ENCODE measurements at regions not wholly inside any gene's neighbourhood (a gene's known extent, or its start where the extent isn't known, plus 50 kb on each side); places are given as distances from the start of the nearest gene placed in this dataset.

GRCh38 chr6:92380803-92381601, 1038.4 kb downstream of the EPHA7 start:
- H3K4me1 Mint-ChIP-seq = no peaks in the 10 kb centered on the region
- H3K27ac Mint-ChIP-seq = no peak overlapping the region
- no peaks in the 10 kb centered on the region for H3K36me3 Mint-ChIP-seq (ENCODE audit: low read depth)
- H3K4me3 Mint-ChIP-seq = no peak overlapping the region
- H3K9me3 Mint-ChIP-seq = no peaks in the 10 kb centered on the region
- TF ChIP-seq, protein P1, sequence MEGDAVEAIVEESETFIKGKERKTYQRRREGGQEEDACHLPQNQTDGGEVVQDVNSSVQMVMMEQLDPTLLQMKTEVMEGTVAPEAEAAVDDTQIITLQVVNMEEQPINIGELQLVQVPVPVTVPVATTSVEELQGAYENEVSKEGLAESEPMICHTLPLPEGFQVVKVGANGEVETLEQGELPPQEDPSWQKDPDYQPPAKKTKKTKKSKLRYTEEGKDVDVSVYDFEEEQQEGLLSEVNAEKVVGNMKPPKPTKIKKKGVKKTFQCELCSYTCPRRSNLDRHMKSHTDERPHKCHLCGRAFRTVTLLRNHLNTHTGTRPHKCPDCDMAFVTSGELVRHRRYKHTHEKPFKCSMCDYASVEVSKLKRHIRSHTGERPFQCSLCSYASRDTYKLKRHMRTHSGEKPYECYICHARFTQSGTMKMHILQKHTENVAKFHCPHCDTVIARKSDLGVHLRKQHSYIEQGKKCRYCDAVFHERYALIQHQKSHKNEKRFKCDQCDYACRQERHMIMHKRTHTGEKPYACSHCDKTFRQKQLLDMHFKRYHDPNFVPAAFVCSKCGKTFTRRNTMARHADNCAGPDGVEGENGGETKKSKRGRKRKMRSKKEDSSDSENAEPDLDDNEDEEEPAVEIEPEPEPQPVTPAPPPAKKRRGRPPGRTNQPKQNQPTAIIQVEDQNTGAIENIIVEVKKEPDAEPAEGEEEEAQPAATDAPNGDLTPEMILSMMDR (IDR thresholded peaks at IDR 0.05; ENCODE audit: unreplicated experiment in 3 of 3) = no peak
- no peaks in the 10 kb centered on the region for H3K27me3 Mint-ChIP-seq (ENCODE audit: low read depth)

- Mint-ChIP-seq H3K27ac (no peak overlapping the region), H3K27me3 (ENCODE audit: low read depth) (no peaks in the 10 kb centered on the region), H3K4me3 (no peak overlapping the region), H3K9me3 (no peaks in the 10 kb centered on the region), H3K36me3 (ENCODE audit: low read depth) (no peaks in the 10 kb centered on the region), H3K4me1 (no peaks in the 10 kb centered on the region)
- TF ChIP-seq, protein P1 (IDR thresholded peaks at IDR 0.05; ENCODE audit: unreplicated experiment in 3 of 3) = no peak
Measured at GRCh38 chr6:92377137-92377536, 1042.2 kb downstream of the EPHA7 start.

DNA sequence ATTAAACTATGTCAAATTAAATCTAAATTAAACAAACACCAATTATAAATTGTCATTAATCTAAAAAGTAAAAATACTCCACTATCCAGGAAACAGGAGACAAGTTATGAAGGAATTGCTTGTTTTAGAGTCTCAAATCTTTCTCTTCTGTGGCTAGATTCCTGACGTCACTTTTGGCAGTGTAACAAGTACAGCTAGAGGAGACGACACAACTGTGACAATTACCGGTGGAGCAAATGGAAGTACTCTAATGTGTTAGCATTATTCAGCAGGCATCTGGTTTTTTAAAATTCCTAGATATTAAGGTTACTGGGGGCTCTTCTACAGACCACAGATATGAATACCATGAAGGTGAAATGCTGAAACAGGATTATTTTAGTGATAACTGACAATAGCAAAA, 1042.7 kb downstream of the EPHA7 start:
- Mint-ChIP-seq H3K36me3 (ENCODE audit: low read depth) (no peaks in the 10 kb centered on the region), H3K27me3 (ENCODE audit: low read depth) (no peaks in the 10 kb centered on the region), H3K9me3 (no peaks in the 10 kb centered on the region), H3K4me1 (no peaks in the 10 kb centered on the region), H3K27ac (peak overlapping the region in 1 of 3 experiments; percentile 54), H3K4me3 (no peak overlapping the region)
- TF ChIP-seq, protein P1 (IDR thresholded peaks at IDR 0.05; ENCODE audit: unreplicated experiment in 3 of 3) = no peak

DNA sequence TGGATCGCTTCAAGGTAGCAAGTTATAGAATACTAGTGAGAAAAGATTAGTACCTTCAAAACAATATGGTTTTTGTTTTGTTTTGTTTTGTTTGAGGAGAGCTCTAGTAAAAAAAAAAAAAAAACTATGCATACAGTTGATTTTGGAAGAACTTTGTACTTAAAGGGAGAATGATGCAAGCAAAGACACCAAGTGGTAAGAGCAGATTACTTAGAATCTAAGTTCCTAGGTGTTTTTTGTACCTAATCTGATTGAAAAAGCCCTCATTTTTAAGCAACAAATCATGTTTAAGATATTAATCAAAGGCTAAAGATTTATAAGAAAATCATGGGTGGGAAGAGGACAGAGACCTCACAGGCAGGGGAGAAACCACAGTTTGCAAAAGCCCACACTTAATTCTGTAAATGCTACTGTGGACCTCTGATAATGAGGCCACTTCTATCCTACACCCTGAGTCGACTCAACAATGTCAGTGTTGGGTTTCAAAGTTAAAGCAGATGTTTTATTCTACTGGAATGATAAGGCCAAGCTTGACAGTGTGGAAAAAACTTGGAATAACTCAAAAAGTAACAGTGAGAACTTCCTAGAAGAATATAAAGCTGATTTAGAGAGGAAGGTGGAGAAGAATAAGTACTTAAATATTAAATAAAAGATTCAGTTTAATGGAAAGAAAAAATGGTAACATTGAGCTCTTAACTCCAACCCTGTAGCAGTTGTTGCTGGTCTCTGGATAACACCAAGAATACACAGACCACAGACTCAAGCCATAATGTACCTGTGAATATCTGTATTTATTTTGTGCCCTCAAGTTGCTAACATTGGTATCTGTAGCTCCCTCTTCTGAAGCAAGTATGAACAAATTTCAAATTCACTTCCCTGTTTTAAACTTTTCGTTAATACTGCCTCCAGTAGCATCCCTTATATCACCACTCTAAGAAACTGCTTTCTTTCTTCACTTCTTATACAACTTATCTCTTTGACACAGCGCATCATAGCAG, 1047.8 kb downstream of the EPHA7 start:
- H3K9me3 Mint-ChIP-seq = no peaks in the 10 kb centered on the region
- TF ChIP-seq, protein P1 (IDR thresholded peaks at IDR 0.05; ENCODE audit: unreplicated experiment in 3 of 3) = no peak
- H3K27ac Mint-ChIP-seq = no peak overlapping the region
- no peaks in the 10 kb centered on the region for H3K36me3 Mint-ChIP-seq (ENCODE audit: low read depth)
- no peaks in the 10 kb centered on the region for H3K4me1 Mint-ChIP-seq
- no peak overlapping the region for H3K4me3 Mint-ChIP-seq
- H3K27me3 Mint-ChIP-seq (ENCODE audit: low read depth) = no peaks in the 10 kb centered on the region

DNA sequence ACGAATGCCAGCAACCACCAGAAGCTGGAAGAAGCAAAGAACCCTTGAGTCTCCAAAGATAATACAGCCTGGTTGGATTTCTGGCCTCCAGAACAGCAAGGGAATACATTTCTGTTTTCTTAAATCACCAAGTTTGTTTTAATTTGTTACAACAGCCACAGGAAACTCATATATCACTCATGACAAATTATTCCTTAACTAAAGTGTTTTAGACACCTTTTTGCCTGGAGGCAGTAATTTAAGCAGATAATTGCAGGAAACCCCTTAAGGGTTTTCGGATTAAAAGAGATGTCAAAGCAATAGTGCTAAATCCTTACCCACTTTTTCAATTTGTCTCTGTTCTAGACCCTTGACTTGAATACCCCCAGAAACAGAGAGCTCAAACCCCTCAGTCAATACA, 1050.0 kb downstream of the EPHA7 start:
- no peaks in the 10 kb centered on the region for H3K36me3 Mint-ChIP-seq (ENCODE audit: low read depth)
- TF ChIP-seq, protein P1 (IDR thresholded peaks at IDR 0.05; ENCODE audit: unreplicated experiment in 3 of 3) = no peak
- H3K9me3 Mint-ChIP-seq = no peaks in the 10 kb centered on the region
- H3K4me3 Mint-ChIP-seq = no peak overlapping the region
- H3K27me3 Mint-ChIP-seq (ENCODE audit: low read depth) = no peaks in the 10 kb centered on the region
- H3K4me1 Mint-ChIP-seq = peaks cover 6% of the 10 kb centered on the region
- H3K27ac Mint-ChIP-seq = no peak overlapping the region

Data from nephron (organoid).